ENCODE measurements at regions not wholly inside any gene's neighbourhood (a gene's known extent, or its start where the extent isn't known, plus 50 kb on each side); places are given as distances from the start of the nearest gene placed in this dataset.

DNA sequence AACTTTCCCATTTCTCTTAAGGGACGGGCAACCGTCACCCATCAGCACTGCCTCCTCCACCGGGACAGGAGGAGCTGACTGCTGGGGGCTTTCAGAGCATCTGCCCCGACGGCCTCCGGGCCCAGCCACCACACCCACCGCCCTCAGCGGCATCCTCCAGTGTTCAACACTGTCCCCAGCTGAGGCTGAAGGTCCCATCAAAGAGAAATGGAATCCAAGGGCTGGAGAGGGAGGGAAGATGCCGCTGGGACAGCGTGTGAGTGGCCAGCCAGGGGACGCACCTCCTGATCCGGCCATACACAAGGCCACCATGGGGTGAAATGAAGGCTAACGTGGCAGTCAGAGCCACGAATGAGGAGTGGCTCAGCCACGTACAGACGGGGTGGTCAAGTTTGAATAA lies 153.6 kb upstream of the PPP2R2D start:
- no peak for DNase-seq (ENCODE audit: low read depth)
- TF ChIP-seq POLR2A (IDR thresholded peaks at IDR 0.05; ENCODE audit: extremely low read depth, insufficient read length) (no peak), MYC (IDR thresholded peaks at IDR 0.05; ENCODE audit: low read depth, low read length) (no peak), MAX (IDR thresholded peaks at IDR 0.05; ENCODE audit: low read depth, low read length) (no peak)
- TF ChIP-seq, protein P1, sequence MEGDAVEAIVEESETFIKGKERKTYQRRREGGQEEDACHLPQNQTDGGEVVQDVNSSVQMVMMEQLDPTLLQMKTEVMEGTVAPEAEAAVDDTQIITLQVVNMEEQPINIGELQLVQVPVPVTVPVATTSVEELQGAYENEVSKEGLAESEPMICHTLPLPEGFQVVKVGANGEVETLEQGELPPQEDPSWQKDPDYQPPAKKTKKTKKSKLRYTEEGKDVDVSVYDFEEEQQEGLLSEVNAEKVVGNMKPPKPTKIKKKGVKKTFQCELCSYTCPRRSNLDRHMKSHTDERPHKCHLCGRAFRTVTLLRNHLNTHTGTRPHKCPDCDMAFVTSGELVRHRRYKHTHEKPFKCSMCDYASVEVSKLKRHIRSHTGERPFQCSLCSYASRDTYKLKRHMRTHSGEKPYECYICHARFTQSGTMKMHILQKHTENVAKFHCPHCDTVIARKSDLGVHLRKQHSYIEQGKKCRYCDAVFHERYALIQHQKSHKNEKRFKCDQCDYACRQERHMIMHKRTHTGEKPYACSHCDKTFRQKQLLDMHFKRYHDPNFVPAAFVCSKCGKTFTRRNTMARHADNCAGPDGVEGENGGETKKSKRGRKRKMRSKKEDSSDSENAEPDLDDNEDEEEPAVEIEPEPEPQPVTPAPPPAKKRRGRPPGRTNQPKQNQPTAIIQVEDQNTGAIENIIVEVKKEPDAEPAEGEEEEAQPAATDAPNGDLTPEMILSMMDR (IDR thresholded peaks at IDR 0.05; ENCODE audit: low read depth, low read length) = no peak
- H3K4me3 ChIP-seq (ENCODE audit: low read depth, low read length) = no peak overlapping the region

- TF ChIP-seq MYC (IDR thresholded peaks at IDR 0.05; ENCODE audit: low read depth, low read length) (no peak), POLR2A (IDR thresholded peaks at IDR 0.05; ENCODE audit: extremely low read depth, insufficient read length) (no peak), MAX (IDR thresholded peaks at IDR 0.05; ENCODE audit: low read depth, low read length) (no peak)
- TF ChIP-seq, protein P1 (IDR thresholded peaks at IDR 0.05; ENCODE audit: low read depth, low read length) = no peak
- no peak overlapping the region for H3K4me3 ChIP-seq (ENCODE audit: low read depth, low read length)
- no peak for DNase-seq (ENCODE audit: low read depth)
Measured at GRCh38 chr10:131747791-131748190, 153.0 kb upstream of the PPP2R2D start.

- H3K4me3 ChIP-seq (ENCODE audit: low read depth, low read length) = no peak overlapping the region
- DNase-seq (ENCODE audit: low read depth) = no peak
- TF ChIP-seq POLR2A (IDR thresholded peaks at IDR 0.05; ENCODE audit: extremely low read depth, insufficient read length) (no peak), MYC (IDR thresholded peaks at IDR 0.05; ENCODE audit: low read depth, low read length) (no peak), MAX (IDR thresholded peaks at IDR 0.05; ENCODE audit: low read depth, low read length) (no peak)
- TF ChIP-seq, protein P1 (IDR thresholded peaks at IDR 0.05; ENCODE audit: low read depth, low read length) = no peak
Measured at GRCh38 chr10:131748191-131748590, 152.6 kb upstream of the PPP2R2D start.

GRCh38 chr10:131748831-131749766 lies 151.7 kb upstream of the PPP2R2D start:
- no peak overlapping the region for H3K4me3 ChIP-seq (ENCODE audit: low read depth, low read length)
- TF ChIP-seq, protein P1 (IDR thresholded peaks at IDR 0.05; ENCODE audit: low read depth, low read length) = no peak
- no peak for TF ChIP-seq POLR2A (IDR thresholded peaks at IDR 0.05; ENCODE audit: extremely low read depth, insufficient read length)
- no peak for TF ChIP-seq MAX (IDR thresholded peaks at IDR 0.05; ENCODE audit: low read depth, low read length)
- no peak for TF ChIP-seq MYC (IDR thresholded peaks at IDR 0.05; ENCODE audit: low read depth, low read length)
- DNase-seq (ENCODE audit: low read depth) = peak; percentile 34

DNA sequence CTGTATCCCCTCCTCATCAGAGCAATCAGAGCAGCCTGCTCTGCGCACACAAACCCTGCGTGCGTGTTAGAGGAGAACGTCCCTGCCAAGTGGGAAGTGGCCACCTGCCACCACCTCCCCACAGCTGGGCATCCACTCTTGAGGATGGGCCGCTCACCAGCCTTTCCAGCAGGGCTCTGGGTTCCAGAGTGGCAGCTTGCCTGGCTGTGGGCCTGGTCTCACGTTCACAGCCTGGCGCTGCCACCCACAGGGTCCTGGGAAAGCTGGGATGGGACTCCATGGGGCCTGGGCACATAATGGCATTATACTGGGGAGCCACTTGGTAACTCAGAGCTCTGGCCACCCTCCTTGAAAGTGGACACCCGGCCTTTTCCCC lies 151.1 kb upstream of the PPP2R2D start:
- DNase-seq (ENCODE audit: low read depth) = no peak
- no peak overlapping the region for H3K4me3 ChIP-seq (ENCODE audit: low read depth, low read length)
- TF ChIP-seq, protein P1 (IDR thresholded peaks at IDR 0.05; ENCODE audit: low read depth, low read length) = no peak
- TF ChIP-seq MAX (IDR thresholded peaks at IDR 0.05; ENCODE audit: low read depth, low read length) (no peak), MYC (IDR thresholded peaks at IDR 0.05; ENCODE audit: low read depth, low read length) (no peak), POLR2A (IDR thresholded peaks at IDR 0.05; ENCODE audit: extremely low read depth, insufficient read length) (no peak)

Measured in NB4 (cell line).